SU-DHL-6 (cell line): ENCODE measurements at regions not wholly inside any gene's neighbourhood (a gene's known extent, or its start where the extent isn't known, plus 50 kb on each side); places are given as distances from the start of the nearest gene placed in this dataset.

ENCODE experiments used
- CTCF ChIP-seq: fragments of 200-600 bp; sonication (generic); IDR thresholded peaks from one replicate; pipeline ENCODE4 v1.5.1; 2017; ENCODE audit warnings: antibody characterized with exemption, mild to moderate bottlenecking, low read length, moderate library complexity; ENCODE audit not compliant: insufficient read depth, poor library complexity, severe bottlenecking
- EZH2phosphoT487 ChIP-seq: fragments of 200-600 bp; sonication (generic), shearing (Covaris generic); conservative IDR thresholded peaks from 2 replicates; pipeline ENCODE4 v1.6.1; 2018; ENCODE audit warnings: mild to moderate bottlenecking, antibody characterized with exemption, low read length, moderate library complexity, mixed read lengths

DNA sequence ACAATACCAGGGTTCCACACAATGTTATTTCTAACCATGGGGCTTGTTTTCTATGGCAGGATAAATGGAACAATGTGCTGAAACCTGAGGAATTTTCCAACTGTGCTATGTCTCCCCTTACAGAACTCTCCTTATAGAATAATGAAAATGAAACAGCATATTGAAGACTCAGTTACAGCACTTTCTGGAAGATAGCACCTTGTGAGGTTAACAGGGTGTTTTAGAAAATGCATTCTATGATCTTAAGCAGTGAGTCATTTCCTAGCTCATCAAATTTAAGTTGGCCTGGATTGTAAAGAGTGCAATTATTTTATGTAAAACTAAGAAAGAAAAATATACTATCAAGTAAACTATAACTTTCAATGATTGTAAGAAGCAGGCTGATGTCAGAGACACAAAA is 60.1 kb upstream of the CNTN1 start:
- TF ChIP-seq CTCF (no peak), EZH2phosphoT487 (no peak)
